Mesodermal cell (in vitro differentiated cells): ENCODE measurements at regions not wholly inside any gene's neighbourhood (a gene's known extent, or its start where the extent isn't known, plus 50 kb on each side); places are given as distances from the start of the nearest gene placed in this dataset.

Experiments used
- H3K27ac ChIP-seq: 2 replicates; pipeline ENCODE4 v1.7.0; 2013; ENCODE audit warnings: mild to moderate bottlenecking, low read depth, low read length, moderate library complexity; ENCODE audit not compliant: severe bottlenecking
- H3K36me3 ChIP-seq: 2 replicates; pipeline ENCODE4 v1.7.1; 2013; ENCODE audit warnings: mild to moderate bottlenecking, low read length, moderate library complexity; ENCODE audit not compliant: control insufficient read depth, insufficient read depth
- H3K4me1 ChIP-seq: one replicate; pipeline ENCODE4 v1.7.1; 2013; ENCODE audit warnings: mild to moderate bottlenecking, low read length; ENCODE audit not compliant: insufficient read depth, control insufficient read depth, poor library complexity, severe bottlenecking
- H3K4me3 ChIP-seq: 2 replicates; pipeline ENCODE4 v1.7.0; 2013; ENCODE audit warnings: low read length, control low read depth, mild to moderate bottlenecking; ENCODE audit not compliant: insufficient read depth, poor library complexity, severe bottlenecking; ENCODE audit errors: extremely low read depth
- H3K9me3 ChIP-seq: 2 replicates; pipeline ENCODE4 v1.7.1; 2013; ENCODE audit warnings: mild to moderate bottlenecking, low read length, moderate library complexity; ENCODE audit not compliant: control insufficient read depth
- WGBS, 2 experiments: methylation state at CpG; one replicate each; pipeline ENCODE4 v1.1.5; 2013; ENCODE audit warnings: missing lambda C conversion rate in 2 of 2; ENCODE audit not compliant: insufficient coverage in 2 of 2; 5-methylcytosine and 5-hydroxymethylcytosine counted together

DNA sequence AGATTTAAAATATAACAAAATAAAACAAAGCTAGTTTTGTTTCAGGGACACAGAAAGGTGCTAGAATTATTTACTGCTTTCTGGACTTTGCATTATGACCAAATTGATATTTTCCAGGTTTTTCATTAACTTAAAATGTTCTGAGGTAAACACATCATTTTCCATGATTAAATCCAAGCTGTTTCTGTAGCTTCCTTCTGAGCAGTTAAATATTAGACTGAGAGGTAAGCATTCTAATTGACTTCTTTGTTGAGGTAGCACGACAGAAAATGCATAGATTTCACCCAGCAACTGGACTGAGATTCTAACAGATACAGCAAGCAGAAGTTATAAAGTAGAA lies 98.3 kb downstream of the BMP4 start:
- WGBS, 2 experiments, result 100% methylated on average over 1 of the region's 1 CpG
- H3K4me1 ChIP-seq, result no peaks in the 10 kb centered on the region
- H3K9me3 ChIP-seq, result no peaks in the 10 kb centered on the region
- no peak overlapping the region for H3K4me3 ChIP-seq
- H3K36me3 ChIP-seq, result no peaks in the 10 kb centered on the region
- H3K27ac ChIP-seq, result no peak overlapping the region

DNA sequence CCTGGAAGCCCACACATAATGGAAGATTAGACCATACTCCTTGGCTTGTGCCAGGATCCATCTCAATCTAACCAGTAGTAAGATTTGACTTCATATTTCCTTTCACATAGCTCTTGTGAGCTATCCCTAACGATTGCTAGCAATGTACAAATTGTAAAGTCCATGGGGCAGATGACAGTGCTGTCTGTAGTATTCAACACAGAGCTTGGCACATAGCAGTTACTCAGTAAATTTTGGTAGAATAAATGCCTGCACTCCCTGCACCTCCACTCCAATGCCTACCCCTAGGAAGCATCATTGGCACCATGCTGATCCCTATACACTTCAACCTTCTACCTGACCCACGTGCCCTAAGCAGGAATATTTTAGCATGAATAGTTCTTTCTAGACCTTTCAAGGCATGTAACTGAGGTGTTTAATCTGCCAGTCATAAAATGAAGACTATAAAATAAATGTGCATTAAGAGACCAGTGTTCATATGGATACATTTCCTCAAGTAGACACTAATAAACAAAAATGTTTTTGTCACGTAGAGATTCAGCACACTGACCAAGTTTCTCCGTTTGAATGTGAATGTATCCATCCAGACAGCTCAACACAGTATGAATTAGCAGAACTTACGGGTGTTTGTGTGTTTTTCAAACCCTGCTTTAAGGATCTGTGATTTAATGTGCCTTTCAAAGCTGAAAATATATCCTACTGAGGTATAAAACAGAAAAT lies 98.8 kb downstream of the BMP4 start:
- 93 to 100% methylated on average over 1 to 3 of the region's 5 CpGs for WGBS, 2 experiments
- H3K27ac ChIP-seq, result no peak overlapping the region

DNA sequence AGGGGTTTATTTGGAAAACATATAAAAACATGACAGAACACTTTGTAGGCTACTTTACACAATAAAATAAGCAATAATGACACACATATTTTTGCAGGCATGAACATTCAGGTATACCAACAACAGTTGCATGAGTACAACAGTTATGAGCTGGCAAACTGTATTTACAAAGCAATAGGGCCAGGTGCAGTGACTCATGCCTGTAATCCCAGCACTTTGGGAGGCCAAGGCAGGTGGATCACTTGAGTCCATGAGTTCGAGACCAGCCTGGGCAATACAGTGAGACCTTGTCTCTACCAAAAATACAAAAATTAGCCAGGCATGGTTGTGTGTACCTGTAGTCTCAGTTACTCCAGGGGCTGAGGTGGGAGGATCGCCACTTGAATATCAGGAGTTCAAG lies 101.1 kb downstream of the BMP4 start:
- no peak overlapping the region for H3K4me3 ChIP-seq
- H3K36me3 ChIP-seq, result no peaks in the 10 kb centered on the region
- H3K4me1 ChIP-seq, result peaks cover 11% of the 10 kb centered on the region
- no peaks in the 10 kb centered on the region for H3K9me3 ChIP-seq
- H3K27ac ChIP-seq, result no peak overlapping the region
- WGBS, 2 experiments, result 56 to 67% methylated on average over 1 to 2 of the region's 2 CpGs

More for the DNA sequence above, 98.8 kb downstream of the BMP4 start:
- Histone ChIP-seq H3K4me3 (no peak overlapping the region), H3K4me1 (no peaks in the 10 kb centered on the region), H3K36me3 (no peaks in the 10 kb centered on the region), H3K9me3 (no peaks in the 10 kb centered on the region)

DNA sequence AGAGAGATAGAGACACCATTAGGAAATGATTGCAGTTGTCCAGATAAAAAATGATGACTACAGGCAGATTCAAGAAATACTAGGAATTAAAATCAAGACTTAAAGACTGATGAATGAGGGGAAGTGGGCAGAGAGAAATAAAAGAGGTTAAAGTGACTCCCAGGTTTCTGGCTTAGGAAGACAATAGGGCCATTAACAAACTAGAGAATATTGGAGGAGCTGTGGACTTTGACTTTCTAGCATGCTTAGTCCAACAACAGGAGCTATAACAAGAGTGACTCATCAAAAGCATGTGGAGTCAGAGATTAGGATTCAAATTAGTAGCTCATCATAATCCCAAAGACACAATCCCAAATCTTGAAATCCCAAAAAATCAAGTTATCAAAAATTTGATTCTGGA lies 101.5 kb downstream of the BMP4 start:
- no peak overlapping the region for H3K4me3 ChIP-seq
- H3K4me1 ChIP-seq, result peaks cover 11% of the 10 kb centered on the region
- H3K27ac ChIP-seq, result no peak overlapping the region
- no peaks in the 10 kb centered on the region for H3K36me3 ChIP-seq
- H3K9me3 ChIP-seq, result no peaks in the 10 kb centered on the region

DNA sequence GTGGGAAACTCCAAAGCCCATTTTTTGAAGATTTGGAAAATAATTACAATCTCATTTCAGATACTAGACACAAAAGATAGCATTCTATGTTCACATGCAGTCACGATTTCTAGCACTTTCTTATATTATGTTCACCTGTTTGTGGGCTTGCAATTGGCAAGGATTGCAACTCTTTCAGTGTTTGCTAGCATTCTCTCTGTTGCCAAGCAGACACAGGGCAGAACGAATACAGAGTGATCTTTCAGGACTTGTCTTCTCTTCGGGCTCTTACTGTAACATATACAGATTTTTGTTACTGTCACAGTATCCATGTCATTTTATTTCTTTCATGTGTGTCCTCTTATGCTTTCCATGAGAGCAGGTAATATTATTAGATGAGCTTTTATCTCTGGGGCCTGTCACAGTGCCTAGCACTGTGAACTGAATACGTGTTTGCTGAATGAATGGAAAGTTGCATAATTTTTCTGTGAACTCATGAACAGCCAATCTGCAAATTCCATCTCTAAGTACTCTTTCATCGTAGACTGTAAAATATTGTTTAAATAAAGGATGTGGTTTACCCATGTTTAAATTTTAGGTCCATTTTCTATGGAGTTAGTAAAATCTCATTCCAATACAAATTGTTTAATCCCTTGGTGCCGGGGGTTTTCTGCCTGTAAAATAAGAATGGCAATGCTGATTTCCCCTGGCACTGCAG lies 105.1 kb downstream of the BMP4 start:
- 81 to 100% methylated on average over 3 to 4 of the region's 6 CpGs for WGBS, 2 experiments
- Histone ChIP-seq H3K27ac (no peak overlapping the region), H3K4me3 (no peak overlapping the region)

DNA sequence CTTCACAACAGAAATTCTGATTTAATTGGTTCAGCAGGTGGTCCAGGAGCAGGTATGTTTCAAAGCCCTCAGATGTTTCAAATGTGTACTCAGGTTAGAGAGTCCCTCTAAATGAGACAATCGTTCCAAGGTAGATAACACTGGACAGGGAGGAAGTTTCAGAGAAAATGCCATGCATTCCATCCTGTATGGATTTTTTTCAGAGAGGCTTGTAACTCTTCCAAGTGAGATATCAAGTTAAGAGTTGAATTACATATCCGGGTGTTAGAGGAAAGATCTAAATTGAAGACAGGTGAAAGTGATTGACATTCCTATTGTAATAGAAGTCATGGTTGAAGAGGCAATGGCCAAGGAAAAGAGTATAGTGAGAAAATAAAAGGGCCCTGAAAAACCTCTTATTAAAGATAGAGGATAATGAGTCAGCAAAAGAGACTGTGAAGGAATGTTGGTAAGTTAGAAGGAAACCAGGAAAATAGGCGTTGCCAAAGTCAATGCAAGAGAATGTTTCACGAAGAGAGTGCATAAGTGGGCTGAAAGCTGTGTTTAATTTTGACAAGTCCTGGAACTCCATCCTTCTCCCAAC lies 105.8 kb downstream of the BMP4 start:
- Histone ChIP-seq H3K4me3 (no peak overlapping the region), H3K27ac (no peak overlapping the region), H3K4me1 (peaks cover 11% of the 10 kb centered on the region), H3K9me3 (no peaks in the 10 kb centered on the region), H3K36me3 (no peaks in the 10 kb centered on the region)
- 78 to 97% methylated on average over 4 of the region's 4 CpGs for WGBS, 2 experiments

More for the DNA sequence above, 105.1 kb downstream of the BMP4 start:
- Histone ChIP-seq H3K36me3 (no peaks in the 10 kb centered on the region), H3K4me1 (peaks cover 11% of the 10 kb centered on the region), H3K9me3 (no peaks in the 10 kb centered on the region)

DNA sequence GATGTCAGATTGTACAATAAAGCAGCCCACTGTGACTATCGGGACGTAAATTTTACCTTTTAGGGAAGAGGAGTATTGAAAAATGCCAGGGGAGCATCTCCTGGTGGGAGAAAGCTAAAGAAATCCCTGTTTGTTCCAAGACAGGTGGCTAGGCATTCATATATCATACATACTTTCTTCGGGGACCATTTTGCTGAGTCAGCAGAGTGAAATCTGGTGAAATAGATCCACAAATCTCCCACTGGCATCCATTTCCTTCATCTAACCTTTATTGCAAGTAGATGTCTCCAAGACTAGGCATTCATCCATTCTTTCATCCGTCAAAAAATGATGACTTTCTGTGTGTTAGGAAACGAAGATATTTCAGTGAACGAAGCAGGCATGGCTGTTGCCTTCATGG lies 107.1 kb downstream of the BMP4 start:
- H3K4me3 ChIP-seq, result no peak overlapping the region
- H3K27ac ChIP-seq, result no peak overlapping the region
- WGBS, 2 experiments, result 67 to 100% methylated on average over 1 to 3 of the region's 6 CpGs
- H3K9me3 ChIP-seq, result no peaks in the 10 kb centered on the region
- peaks cover 11% of the 10 kb centered on the region for H3K4me1 ChIP-seq
- no peaks in the 10 kb centered on the region for H3K36me3 ChIP-seq

DNA sequence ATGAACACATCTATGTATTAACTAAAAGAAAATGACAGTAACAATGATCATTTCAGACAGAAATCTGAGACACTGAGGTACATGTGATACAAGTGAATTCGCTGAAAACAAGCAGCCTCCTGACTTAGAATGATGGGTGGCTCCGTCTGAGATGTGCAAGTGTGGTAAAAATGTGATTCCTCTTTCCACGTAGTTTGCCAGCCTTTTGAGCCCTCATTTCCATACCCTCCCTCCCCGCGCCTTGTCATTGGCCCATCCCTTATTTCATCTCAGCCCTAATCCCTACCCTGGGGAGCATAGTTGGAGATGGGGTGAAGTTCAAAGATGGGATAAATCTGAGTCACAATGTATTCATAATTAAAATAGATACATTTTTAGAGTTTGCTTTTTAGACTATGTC lies 107.8 kb downstream of the BMP4 start:
- peaks cover 11% of the 10 kb centered on the region for H3K4me1 ChIP-seq
- no peaks in the 10 kb centered on the region for H3K9me3 ChIP-seq
- H3K27ac ChIP-seq, result no peak overlapping the region
- WGBS, 2 experiments, result 73 to 80% methylated on average over 1 to 2 of the region's 5 CpGs
- H3K4me3 ChIP-seq, result no peak overlapping the region
- H3K36me3 ChIP-seq, result no peaks in the 10 kb centered on the region

DNA sequence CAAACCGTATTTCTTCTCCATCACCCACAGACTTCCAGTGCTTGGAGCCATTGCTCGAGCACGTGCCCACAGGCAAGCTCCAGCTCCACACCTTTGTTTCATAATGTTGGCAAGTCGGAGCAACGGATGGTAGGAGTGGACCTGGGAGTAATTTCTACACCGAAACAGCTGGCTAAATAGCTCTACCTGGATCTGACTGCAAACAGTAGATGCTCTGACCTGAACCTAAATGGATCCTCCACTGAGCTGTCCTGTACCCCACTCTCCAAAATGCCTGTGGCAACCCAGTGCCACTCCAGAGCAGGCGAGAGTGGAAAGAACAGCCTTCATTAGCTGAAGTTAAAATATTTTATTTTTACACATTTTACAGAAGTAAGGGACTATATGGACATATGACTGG lies 108.7 kb downstream of the BMP4 start:
- H3K36me3 ChIP-seq, result no peaks in the 10 kb centered on the region
- H3K27ac ChIP-seq, result no peak overlapping the region
- H3K4me1 ChIP-seq, result peaks cover 11% of the 10 kb centered on the region
- no peak overlapping the region for H3K4me3 ChIP-seq
- 94% methylated on average over 2 of the region's 7 CpGs; no CpG with 5 or more reads in 1 of the 2 experiments for WGBS, 2 experiments
- no peaks in the 10 kb centered on the region for H3K9me3 ChIP-seq

DNA sequence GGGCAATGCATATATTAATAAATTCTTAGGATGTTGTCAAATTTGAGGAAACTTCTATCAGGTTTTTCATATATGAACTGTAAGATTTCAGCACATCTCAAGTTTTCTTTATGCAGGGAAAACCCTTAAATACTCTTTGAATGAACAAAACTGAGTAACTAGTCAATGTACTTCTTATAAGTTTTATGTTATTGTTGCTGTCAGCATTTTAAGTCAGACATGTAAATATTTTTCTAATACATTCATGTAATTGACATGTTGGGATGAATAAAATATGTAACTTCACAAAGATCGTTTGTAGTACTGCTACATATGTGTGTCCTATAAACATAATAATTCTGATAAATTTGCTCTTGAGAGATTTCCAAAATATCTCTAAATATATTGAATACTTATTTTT lies 109.6 kb downstream of the BMP4 start:
- Histone ChIP-seq H3K36me3 (no peaks in the 10 kb centered on the region), H3K4me3 (no peak overlapping the region), H3K4me1 (peaks cover 11% of the 10 kb centered on the region), H3K27ac (no peak overlapping the region), H3K9me3 (no peaks in the 10 kb centered on the region)
- no CpG with 5 or more reads among the region's 1 CpG for WGBS, 2 experiments
